HCT116 (cell line): ENCODE measurements at regions not wholly inside any gene's neighbourhood (a gene's known extent, or its start where the extent isn't known, plus 50 kb on each side); places are given as distances from the start of the nearest gene placed in this dataset.

ENCODE experiments used
- ATAC-seq: fragments of 200-7000 bp; cut with Tn5 transposase; 2 replicates; pipeline ENCODE4 v1.9.1; 2020; ENCODE audit warnings: mild to moderate bottlenecking, moderate library complexity
- BruUV-seq: library from RNA; stranded (reverse); fragments of 400-500 nt; replicated peaks from 2 replicates; lab custom pipeline; 2021; lab: Mats Ljungman, UMichigan
- CTCF ChIA-PET: fragments of 300-600 bp; sonication (Branson Sonifier 250); formaldehyde crosslinking; loops from one replicate; lab custom pipeline; 2021; ENCODE audit warnings: antibody characterized with exemption; lab: Charles Lee
- POLR2A ChIA-PET: fragments of 300-600, 350-600 bp; sonication (Branson Sonifier 250); formaldehyde crosslinking; loops from one replicate; lab custom pipeline; 2021; ENCODE audit warnings: antibody characterized with exemption; lab: Charles Lee
- RAD21 ChIA-PET, 2 experiments: fragments of 300-600 bp; sonication (Branson Sonifier 250); formaldehyde crosslinking; loops; one replicate each; lab custom pipeline; 2023; ENCODE audit warnings: low total read pairs in 2 of 2; ENCODE audit not compliant: uncharacterized antibody in 2 of 2, unreplicated experiment in 2 of 2, low non-redundant PET in 1 of 2; lab: Charles Lee
- DNase-seq: peaks from one replicate; pipeline ENCODE4 v3.0.0-alpha.2; 2010; ENCODE audit warnings: low read depth, low spot score
- H2AFZ ChIP-seq: fragments of 200-600 bp; shearing (Covaris generic), sonication (generic); 2 replicates; pipeline ENCODE4 v1.6.1; 2017; ENCODE audit warnings: low read depth, mixed run types, mixed read lengths, antibody characterized with exemption, low read length; ENCODE audit not compliant: poor library complexity, severe bottlenecking
- H3K27ac ChIP-seq: 2 replicates; pipeline ENCODE4 v1.5.1; 2012; ENCODE audit warnings: low read depth, low read length
- H3K27me3 ChIP-seq: fragments of 200-600 bp; sonication (generic); 2 replicates; pipeline ENCODE4 v1.6.1; 2016; ENCODE audit warnings: mixed run types, low read length, mixed read lengths; ENCODE audit not compliant: insufficient read depth
- H3K36me3 ChIP-seq, 2 experiments: fragments of 200-500 bp in 1 of 2; fragments of 200-600 bp in 1 of 2; sonication (Bioruptor generic) in 1 of 2; sonication (generic) in 1 of 2; 2 replicates each; pipeline versions ENCODE4 v1.5.1 to v1.6.1; 2014 to 2016; ENCODE audit warnings: low read length in 2 of 2, inconsistent platforms in 1 of 2, mixed read lengths in 1 of 2, mixed run types in 1 of 2; ENCODE audit not compliant: insufficient read depth in 2 of 2, control insufficient read depth in 1 of 2
- H3K4me1 ChIP-seq, 2 experiments: fragments of 200-600 bp in 1 of 2; sonication (generic) in 1 of 2; 2 replicates each; pipeline versions ENCODE4 v1.5.1 to v1.6.1; 2012 to 2017; ENCODE audit warnings: low read length in 2 of 2, inconsistent platforms in 1 of 2, mild to moderate bottlenecking in 1 of 2, mixed read lengths in 1 of 2, mixed run types in 1 of 2, moderate library complexity in 1 of 2; ENCODE audit not compliant: insufficient read depth in 2 of 2, control insufficient read depth in 1 of 2
- H3K4me2 ChIP-seq: fragments of 200-600 bp; sonication (generic); 2 replicates; pipeline ENCODE4 v1.6.1; 2017; ENCODE audit warnings: mixed run types, low read length, mixed read lengths
- H3K4me3 ChIP-seq, 2 experiments: fragments of 200-600 bp in 1 of 2; sonication (generic) in 1 of 2; replicated peaks in 1 of 2; 2 replicates each; pipeline ENCODE4 v1.5.1; 2011 to 2016; ENCODE audit warnings: low read length in 2 of 2, control low read depth in 1 of 2, low read depth in 1 of 2, mild to moderate bottlenecking in 1 of 2, mixed read lengths in 1 of 2, mixed run types in 1 of 2
- H3K79me2 ChIP-seq: fragments of 200-600 bp; sonication (generic); 2 replicates; pipeline ENCODE4 v1.6.1; 2017; ENCODE audit warnings: mild to moderate bottlenecking, mixed run types, low read length, moderate library complexity, mixed read lengths; ENCODE audit not compliant: insufficient read depth
- H3K9ac ChIP-seq: fragments of 200-600 bp; sonication (generic); 2 replicates; pipeline ENCODE4 v1.6.1; 2016; ENCODE audit warnings: low read length, mixed read lengths
- H3K9me2 ChIP-seq: fragments of 200-600 bp; sonication (generic), shearing (Covaris generic); 2 replicates; pipeline ENCODE4 v1.6.1; 2017; ENCODE audit warnings: mixed run types, mild to moderate bottlenecking, moderate library complexity; ENCODE audit not compliant: insufficient read depth
- H3K9me3 ChIP-seq, 2 experiments: fragments of 200-500 bp in 1 of 2; fragments of 200-600 bp in 1 of 2; sonication (Bioruptor generic) in 1 of 2; sonication (generic) in 1 of 2; 2 replicates each; pipeline ENCODE4 v1.6.1; 2014 to 2017; ENCODE audit warnings: low read length in 2 of 2, mixed read lengths in 2 of 2, inconsistent platforms in 1 of 2, low read depth in 1 of 2, mild to moderate bottlenecking in 1 of 2, mixed run types in 1 of 2, moderate library complexity in 1 of 2; ENCODE audit not compliant: control insufficient read depth in 1 of 2, insufficient read depth in 1 of 2
- H4K20me1 ChIP-seq: fragments of 200-600 bp; sonication (generic), shearing (Covaris generic); 2 replicates; pipeline ENCODE4 v1.6.1; 2017; ENCODE audit warnings: mixed run types, mild to moderate bottlenecking, moderate library complexity; ENCODE audit not compliant: insufficient read depth
- CBX3 ChIP-seq: IDR thresholded peaks from 2 replicates; pipeline ENCODE4 v1.6.1; 2012; ENCODE audit warnings: low read depth
- CEBPB ChIP-seq: IDR thresholded peaks from 2 replicates; pipeline ENCODE4 v1.6.1; 2012; ENCODE audit warnings: low read depth
- CTCF ChIP-seq, 3 experiments: fragments of 200-600 bp in 1 of 3; sonication (generic) in 1 of 3; IDR thresholded peaks in 2 of 3; conservative IDR thresholded peaks in 1 of 3; 2 replicates each; pipeline ENCODE4 v1.5.1; 2012 to 2017; ENCODE audit warnings: low read depth in 2 of 3, low read length in 2 of 3, antibody characterized with exemption in 1 of 3, borderline replicate concordance in 1 of 3, control low read depth in 1 of 3, mild to moderate bottlenecking in 1 of 3, mixed read lengths in 1 of 3, mixed run types in 1 of 3, moderate library complexity in 1 of 3; ENCODE audit not compliant: insufficient read depth in 1 of 3
- EGR1 ChIP-seq: IDR thresholded peaks from 2 replicates; pipeline ENCODE4 v1.6.1; 2012; ENCODE audit warnings: low read depth
- ELF1 ChIP-seq: IDR thresholded peaks from 2 replicates; pipeline ENCODE4 v1.6.1; 2012; ENCODE audit warnings: low read depth, borderline replicate concordance
- EZH2 ChIP-seq: fragments of 200-600 bp; sonication (generic); IDR thresholded peaks from 2 replicates; pipeline ENCODE4 v1.6.1; 2017; ENCODE audit warnings: antibody characterized with exemption, mixed run types
- EZH2phosphoT487 ChIP-seq: fragments of 200-600 bp; IDR thresholded peaks from 2 replicates; pipeline ENCODE4 v1.6.1; 2018; ENCODE audit warnings: antibody characterized with exemption, borderline replicate concordance
- JUND ChIP-seq: IDR thresholded peaks from 2 replicates; pipeline ENCODE4 v1.6.1; 2012
- MAX ChIP-seq: IDR thresholded peaks from 2 replicates; pipeline ENCODE4 v1.6.1; 2012
- POLR2A ChIP-seq: IDR thresholded peaks from 2 replicates; pipeline ENCODE4 v1.7.0; 2011; ENCODE audit warnings: borderline replicate concordance; ENCODE audit not compliant: insufficient read depth, insufficient read length; ENCODE audit errors: extremely low read depth
- POLR2AphosphoS5 ChIP-seq: IDR thresholded peaks from 2 replicates; pipeline ENCODE4 v1.6.1; 2011; ENCODE audit warnings: mild to moderate bottlenecking, low read depth, low read length, moderate library complexity
- RAD21 ChIP-seq: IDR thresholded peaks from 2 replicates; pipeline ENCODE4 v1.6.1; 2012; ENCODE audit warnings: low read depth, mild to moderate bottlenecking
- SIN3A ChIP-seq: IDR thresholded peaks from 2 replicates; pipeline ENCODE4 v1.6.1; 2012; ENCODE audit warnings: low read depth
- SRF ChIP-seq: IDR thresholded peaks from 2 replicates; pipeline ENCODE4 v1.6.1; 2012; ENCODE audit warnings: low read depth
- TCF7L2 ChIP-seq: IDR thresholded peaks from 2 replicates; pipeline ENCODE4 v1.7.0; 2011; ENCODE audit warnings: borderline replicate concordance, inconsistent platforms; ENCODE audit not compliant: insufficient read depth, insufficient read length; ENCODE audit errors: extremely low read depth
- YY1 ChIP-seq: IDR thresholded peaks from 2 replicates; pipeline ENCODE4 v1.6.1; 2011; ENCODE audit warnings: low read length, low read depth, moderate library complexity, mild to moderate bottlenecking; ENCODE audit not compliant: insufficient replicate concordance; ENCODE audit errors: extremely low read depth
- intact Hi-C: fragments of 100-400 bp; cut with micrococcal nuclease; formaldehyde crosslinking; loops from 2 replicates; pipeline ENCODE4 v1.10.0; 2022
- TF ChIP-seq, protein P1 (sequence below): IDR thresholded peaks from 2 replicates; pipeline ENCODE4 v1.6.1; 2012

- no peak overlapping the region for H3K27ac ChIP-seq
- no peaks in the 10 kb centered on the region for H3K79me2 ChIP-seq
- H4K20me1 ChIP-seq: no peaks in the 10 kb centered on the region
- no peaks in the 10 kb centered on the region for H3K4me1 ChIP-seq
- no peak for TF ChIP-seq JUND
- no peak for TF ChIP-seq SRF
- no peak for TF ChIP-seq RAD21
- no peak for TF ChIP-seq CEBPB
- TF ChIP-seq, all 23 proteins: peak for 0
- RAD21 ChIA-PET: no interaction called here
- Histone ChIP-seq H3K36me3 (no peaks in the 10 kb centered on the region), H3K4me3 (no peak overlapping the region), H2AFZ (no peak overlapping the region), H3K4me2 (no peak overlapping the region), H3K9ac (no peak overlapping the region), H3K9me2 (no peaks in the 10 kb centered on the region), H3K27me3 (peaks cover 38% of the 10 kb centered on the region), H3K9me3 (no peaks in the 10 kb centered on the region)
- POLR2A ChIA-PET: no interaction called here
- BruUV-seq: no TSS peak
- ATAC-seq: no peak
- intact Hi-C loops: loop anchor here (5.0 kb wide), 1 partner anchor 278 kb away; no protein-coding TSS in a partner anchor
- DNase-seq: no peak
- CTCF ChIA-PET: interaction anchor here (0.9 to 3.6 kb wide), 4 partner anchors 12 to 276 kb away, joined by 3 to 22 read pairs (median 12); no protein-coding TSS in a partner anchor
Observed at GRCh38 chr11:43574411-43574810, 106.1 kb upstream of the HSD17B12 start.

DNA sequence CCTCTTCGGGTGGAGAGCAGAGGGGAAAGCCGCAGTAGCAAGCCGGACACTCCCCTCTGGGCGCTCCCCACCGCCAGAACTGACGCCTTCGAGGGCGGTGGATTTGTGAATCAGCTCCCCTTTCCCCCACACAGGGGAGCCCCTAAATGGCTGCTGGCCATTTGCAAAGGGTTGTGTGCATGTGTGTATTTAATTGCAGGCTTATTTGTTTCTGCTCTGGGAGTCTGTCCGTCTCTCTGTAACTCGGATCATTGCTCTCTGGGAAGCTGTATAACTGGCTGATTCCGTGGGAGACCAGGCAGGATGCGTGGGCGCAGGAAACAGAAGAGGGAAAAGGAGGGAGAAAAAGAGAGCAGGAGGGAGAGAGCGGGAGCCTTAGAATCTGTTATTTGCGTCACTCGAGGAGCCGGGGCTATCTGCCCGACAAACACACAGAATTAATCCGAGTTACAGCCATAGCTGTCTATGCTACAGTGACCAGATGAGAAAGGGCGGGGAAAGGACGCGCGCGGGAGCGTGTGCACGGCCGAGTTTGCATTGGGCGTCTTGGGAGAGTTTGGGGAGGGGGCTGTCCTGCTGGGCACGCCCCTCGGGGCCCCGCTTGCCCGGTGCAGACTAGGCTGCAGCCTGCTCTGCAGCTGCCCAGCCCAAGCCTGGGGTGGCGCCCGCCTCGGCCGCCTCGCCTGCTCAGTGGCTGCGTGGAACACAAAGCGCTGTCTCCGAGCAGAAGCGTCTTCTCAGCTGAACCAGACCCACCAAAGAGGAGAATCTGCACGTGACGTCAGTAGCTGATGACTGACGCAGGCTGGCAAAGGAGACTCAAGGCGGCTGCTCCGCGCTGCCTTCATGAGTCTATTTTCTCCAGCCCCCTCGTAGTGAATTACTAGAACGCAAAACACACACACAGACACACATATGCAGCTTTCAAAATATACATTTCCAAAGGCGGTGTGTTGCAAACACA, 105.3 kb upstream of the HSD17B12 start:
- POLR2A ChIA-PET: no interaction called here
- peaks cover 30% of the 10 kb centered on the region for H3K27me3 ChIP-seq
- no peaks in the 10 kb centered on the region for H3K79me2 ChIP-seq
- RAD21 ChIA-PET: no interaction called here
- intact Hi-C loops: loop anchor here (5.0 kb wide), 1 partner anchor 277 kb away; no protein-coding TSS in a partner anchor
- no peaks in the 10 kb centered on the region for H3K9me3 ChIP-seq
- no peak overlapping the region for H3K4me3 ChIP-seq
- no peak overlapping the region for H2AFZ ChIP-seq
- no peak for ATAC-seq
- H3K4me2 ChIP-seq: no peak overlapping the region
- no peaks in the 10 kb centered on the region for H4K20me1 ChIP-seq
- H3K4me1 ChIP-seq: no peaks in the 10 kb centered on the region
- DNase-seq: no peak
- H3K27ac ChIP-seq: no peak overlapping the region
- no peak for TF ChIP-seq POLR2AphosphoS5
- no peak for TF ChIP-seq YY1
- TF ChIP-seq CTCF (IDR thresholded peaks at IDR 0.05 in 2 of 3, conservative IDR thresholded peaks at IDR 0.05 in 1 of 3; ENCODE audit: borderline replicate concordance in 1 of 3, insufficient read depth in 1 of 3, low read depth in 2 of 3, low read length in 2 of 3): no peak
- no peak for TF ChIP-seq JUND
- no peak for TF ChIP-seq SRF
- TF ChIP-seq RAD21: no peak
- no peak for TF ChIP-seq EZH2
- TF ChIP-seq, protein P1, sequence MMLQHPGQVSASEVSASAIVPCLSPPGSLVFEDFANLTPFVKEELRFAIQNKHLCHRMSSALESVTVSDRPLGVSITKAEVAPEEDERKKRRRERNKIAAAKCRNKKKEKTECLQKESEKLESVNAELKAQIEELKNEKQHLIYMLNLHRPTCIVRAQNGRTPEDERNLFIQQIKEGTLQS: no peak
- TF ChIP-seq MAX: no peak
- TF ChIP-seq ELF1: no peak
- TF ChIP-seq CBX3: no peak
- TF ChIP-seq POLR2A: no peak
- TF ChIP-seq EZH2phosphoT487: no peak
- no peak for TF ChIP-seq TCF7L2
- no peak for TF ChIP-seq EGR1
- TF ChIP-seq SIN3A: no peak
- BruUV-seq: no TSS peak
- CTCF ChIA-PET: interaction anchor here (3.0 to 3.6 kb wide), 2 partner anchors 71 to 276 kb away, joined by 19 to 22 read pairs; no protein-coding TSS in a partner anchor
- H3K36me3 ChIP-seq: no peaks in the 10 kb centered on the region
- no peaks in the 10 kb centered on the region for H3K9me2 ChIP-seq
- H3K9ac ChIP-seq: no peak overlapping the region
